H54 (cell line): ENCODE measurements at regions not wholly inside any gene's neighbourhood (a gene's known extent, or its start where the extent isn't known, plus 50 kb on each side); places are given as distances from the start of the nearest gene placed in this dataset.
A peak's percentile ranks its signal among the peaks of the same experiment; 100 is the strongest.
"Not testable (repeated sequence)": the region's sequence is repeated elsewhere in the genome, so short reads cannot be mapped to it uniquely, and the experiment has no call there.

Experiments
- DNase-seq: peaks from one replicate; pipeline ENCODE4 v3.0.0; 2011; ENCODE audit warnings: low spot score, mixed read lengths; ENCODE audit not compliant: insufficient read length
- FAIRE-seq: peaks from 3 replicates; lab custom pipeline; 2011; peaks lifted over from hg19 to GRCh38; lab: Jason Lieb, UNC
- POLR2A ChIP-seq: IDR thresholded peaks from 2 replicates; pipeline ENCODE4 v1.6.1; 2011; ENCODE audit warnings: low read depth, mild to moderate bottlenecking, low read length

- FAIRE-seq (no peak), DNase-seq (no peak)
- TF ChIP-seq POLR2A, result no peak
These were observed 1299.0 kb upstream of the B3GALT2 start for GRCh38 chr1:194485432-194485831.

DNA sequence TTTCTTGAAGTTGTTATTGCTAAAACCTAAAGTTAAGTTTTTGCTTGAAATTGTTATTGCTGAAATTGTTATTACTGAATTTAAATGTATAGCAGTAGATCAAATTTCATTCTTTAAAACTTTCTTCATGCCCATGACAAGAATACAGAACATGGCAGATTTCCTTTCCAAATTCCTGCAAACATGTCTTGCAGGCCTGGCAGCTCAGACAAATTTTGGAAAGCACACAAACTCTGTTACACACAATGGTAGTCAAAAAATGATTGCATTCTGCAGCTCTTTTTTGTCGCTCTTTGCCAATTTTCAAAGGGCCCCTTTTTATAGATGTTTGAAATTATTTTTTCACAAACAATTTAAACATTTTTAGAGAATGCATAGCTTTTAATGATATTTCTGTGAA is 1292.3 kb upstream of the B3GALT2 start:
- DNase-seq, result no peak
- FAIRE-seq, result no peak
- no peak for TF ChIP-seq POLR2A

DNA sequence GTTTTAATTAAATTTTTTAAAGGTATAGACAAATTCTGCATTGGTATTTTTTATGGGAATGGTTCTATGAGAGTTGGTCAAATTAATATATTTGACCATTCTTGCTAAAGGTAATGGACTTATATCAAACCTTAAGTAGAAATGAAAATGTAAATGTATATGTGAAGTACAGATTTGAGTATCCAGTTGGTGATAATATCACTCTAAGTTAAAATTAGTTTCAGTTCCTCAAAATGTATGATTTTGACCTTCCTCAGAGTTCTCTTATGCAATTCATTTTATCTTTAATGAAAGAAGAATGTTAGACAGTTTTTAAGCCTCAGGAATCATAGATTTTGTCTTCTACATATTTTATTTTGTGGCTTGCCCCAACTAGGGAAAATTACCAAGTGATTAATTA is 1291.5 kb upstream of the B3GALT2 start:
- DNase-seq (no peak), FAIRE-seq (no peak)
- TF ChIP-seq POLR2A, result no peak

GRCh38 chr1:194476872-194477271 is 1290.5 kb upstream of the B3GALT2 start:
- TF ChIP-seq POLR2A, result no peak
- DNase-seq (no peak), FAIRE-seq (no peak)

- DNase-seq (no peak), FAIRE-seq (no peak)
- TF ChIP-seq POLR2A, result no peak
These were observed 1289.9 kb upstream of the B3GALT2 start for GRCh38 chr1:194476351-194476750.

DNA sequence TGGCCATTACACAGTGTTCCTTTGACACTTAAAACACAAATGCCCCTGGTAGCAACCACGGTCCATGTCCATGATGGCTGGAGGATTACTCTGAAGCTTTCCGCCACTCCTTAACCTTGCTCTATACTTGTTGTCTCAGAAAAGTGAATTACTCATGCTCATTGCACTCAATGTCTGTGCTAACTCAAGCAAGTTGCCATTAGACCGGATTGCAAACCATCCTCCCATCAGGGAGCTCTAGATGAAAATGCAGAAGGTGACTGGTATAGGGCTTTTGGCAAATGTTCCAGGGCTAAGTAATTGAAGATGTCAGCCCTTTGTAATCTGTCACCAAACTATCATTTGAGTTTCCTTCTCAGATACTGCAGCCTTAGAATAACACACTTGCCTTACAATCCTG is 1288.3 kb upstream of the B3GALT2 start:
- FAIRE-seq, result no peak
- no peak for DNase-seq
- no peak for TF ChIP-seq POLR2A

GRCh38 chr1:194473766-194474165 is 1287.4 kb upstream of the B3GALT2 start:
- DNase-seq, result no peak
- TF ChIP-seq POLR2A, result no peak
- no peak for FAIRE-seq

- no peak for TF ChIP-seq POLR2A
- FAIRE-seq (no peak), DNase-seq (no peak)
These were observed 1282.9 kb upstream of the B3GALT2 start for GRCh38 chr1:194469282-194469681.

DNA sequence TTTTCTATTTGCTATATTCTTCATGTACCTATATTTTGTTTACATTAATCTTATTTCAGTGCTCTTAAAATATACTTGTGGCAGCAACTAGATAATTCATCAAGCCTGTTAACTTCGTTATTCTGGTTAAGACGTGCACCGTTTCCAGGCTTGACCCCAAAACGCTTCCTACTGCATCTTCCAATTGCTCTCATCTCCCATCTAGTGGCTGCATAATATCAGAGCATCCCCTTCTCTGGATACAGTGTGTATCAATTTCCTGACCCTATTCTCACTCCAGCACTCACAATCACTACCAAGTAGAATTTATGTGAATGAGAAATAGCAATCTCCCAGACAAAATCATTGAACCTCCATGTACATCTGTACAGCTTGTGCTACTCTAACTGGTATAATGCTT is 1280.3 kb upstream of the B3GALT2 start:
- DNase-seq (no peak), FAIRE-seq (no peak)
- TF ChIP-seq POLR2A, result no peak

- DNase-seq (no peak), FAIRE-seq (no peak)
- TF ChIP-seq POLR2A, result no peak
These were observed 1261.2 kb upstream of the B3GALT2 start for GRCh38 chr1:194447636-194448035.

DNA sequence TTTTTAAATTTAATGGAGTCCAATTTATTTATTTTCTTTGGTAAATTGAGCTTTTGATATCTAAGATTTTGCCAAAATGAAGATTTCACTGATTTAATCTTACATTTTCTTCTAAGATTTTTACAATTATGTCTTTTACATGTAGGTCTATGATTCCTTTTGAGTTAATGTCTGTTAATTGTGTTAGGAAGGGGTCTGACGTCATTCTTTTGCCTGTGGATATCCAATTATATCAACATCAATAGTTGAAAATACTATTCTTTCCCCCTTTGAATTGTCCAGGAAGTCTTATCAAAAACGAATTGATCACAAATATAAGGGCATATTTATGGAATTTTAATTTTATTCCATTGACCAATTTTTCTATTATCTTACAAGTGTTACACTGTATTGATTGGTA is 1258.8 kb upstream of the B3GALT2 start:
- TF ChIP-seq POLR2A, result no peak
- FAIRE-seq (no peak), DNase-seq (no peak)

- DNase-seq (no peak), FAIRE-seq (no peak)
- TF ChIP-seq POLR2A, result no peak
These were observed 1256.6 kb upstream of the B3GALT2 start for GRCh38 chr1:194442901-194443575.

GRCh38 chr1:194437135-194437534 is 1250.7 kb upstream of the B3GALT2 start:
- FAIRE-seq (no peak), DNase-seq (no peak)
- no peak for TF ChIP-seq POLR2A

DNA sequence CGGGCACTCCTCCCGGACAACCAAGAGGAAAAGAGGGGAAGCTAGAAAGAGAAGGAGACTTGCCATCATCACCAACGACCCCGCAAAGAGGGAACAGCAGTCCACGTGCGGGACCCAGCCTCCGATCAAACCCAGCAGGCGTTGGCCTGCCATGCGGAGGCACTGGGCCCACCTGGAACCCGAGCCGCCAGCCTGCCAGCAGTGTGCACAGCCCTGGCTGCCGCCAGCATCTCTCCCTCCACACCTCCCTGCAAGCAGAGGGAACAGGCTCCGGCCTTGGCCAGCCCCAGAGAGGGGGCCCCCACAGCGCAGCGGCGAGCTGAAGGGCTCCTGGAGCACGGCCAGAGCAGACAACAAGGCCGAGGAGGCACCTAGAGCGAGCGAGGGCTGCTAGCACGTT is 1244.7 kb upstream of the B3GALT2 start:
- DNase-seq (no peak), FAIRE-seq (no peak)
- no peak for TF ChIP-seq POLR2A

DNA sequence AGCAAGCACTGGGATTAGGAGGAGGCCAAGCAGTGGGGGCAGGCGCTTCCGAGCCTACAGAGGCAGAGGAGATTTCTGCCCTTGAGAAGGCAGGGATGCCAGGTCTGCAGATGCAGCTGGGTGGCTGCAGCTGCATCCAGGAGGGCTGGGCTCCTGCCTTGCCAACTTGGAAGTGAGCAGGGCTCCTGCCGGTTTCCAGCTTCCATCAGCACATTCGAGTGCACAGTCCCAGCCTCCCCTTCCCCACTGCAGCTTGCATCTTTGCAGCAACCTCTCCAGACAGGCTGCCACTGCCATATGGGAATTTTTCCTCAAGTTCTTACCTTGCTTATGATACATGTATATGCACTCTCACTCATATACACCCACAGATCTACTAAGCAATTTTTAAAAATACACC is 1234.3 kb upstream of the B3GALT2 start:
- DNase-seq, result no peak
- no peak for TF ChIP-seq POLR2A
- no peak for FAIRE-seq

GRCh38 chr1:194419721-194420120 is 1233.3 kb upstream of the B3GALT2 start:
- DNase-seq, result no peak
- no peak for TF ChIP-seq POLR2A
- FAIRE-seq, result no peak

GRCh38 chr1:194410756-194411155 is 1224.3 kb upstream of the B3GALT2 start:
- no peak for TF ChIP-seq POLR2A
- FAIRE-seq (no peak), DNase-seq (no peak)

GRCh38 chr1:194407238-194407637 is 1220.8 kb upstream of the B3GALT2 start:
- peak; percentile 75 for FAIRE-seq
- DNase-seq, result not testable (repeated sequence)
